Ascending aorta (tissue), 2 donors: ENCODE measurements at regions not wholly inside any gene's neighbourhood (a gene's known extent, or its start where the extent isn't known, plus 50 kb on each side); places are given as distances from the start of the nearest gene placed in this dataset.

ENCODE experiments used
- DNase-seq, 2 donors: peaks; one replicate each; pipeline ENCODE4 v3.0.0-alpha.2; 2019; ENCODE audit warnings: low spot score in 2 of 2
- H3K27ac ChIP-seq, 2 donors: fragments of 200-600 bp; sonication (generic); one replicate each; pipeline ENCODE4 v1.5.1; 2016 to 2017; ENCODE audit warnings: mild to moderate bottlenecking in 1 of 2
- H3K27me3 ChIP-seq: fragments of 200-600 bp; sonication (generic); one replicate; pipeline ENCODE4 v1.5.1; 2017
- H3K36me3 ChIP-seq, 2 donors: fragments of 200-600 bp; sonication (generic); one replicate each; pipeline ENCODE4 v1.5.1; 2016
- H3K4me1 ChIP-seq, 2 donors: fragments of 200-600 bp; sonication (generic); one replicate each; pipeline ENCODE4 v1.5.1; 2016 to 2017; ENCODE audit warnings: mild to moderate bottlenecking in 1 of 2
- H3K4me3 ChIP-seq, 2 donors: fragments of 200-600 bp; sonication (generic); one replicate each; pipeline ENCODE4 v1.5.1; 2016 to 2017; ENCODE audit warnings: mild to moderate bottlenecking in 1 of 2
- H3K9me3 ChIP-seq, 2 donors: fragments of 200-600 bp; sonication (generic); one replicate each; pipeline ENCODE4 v1.5.1; 2016
- CTCF ChIP-seq, 3 experiments: fragments of 200-600 bp in 2 of 3; fragments of 450-650 bp in 1 of 3; sonication (generic) in 2 of 3; IDR thresholded peaks; one replicate each; pipeline ENCODE4 v1.5.1; 2016 to 2019; ENCODE audit warnings: antibody characterized with exemption in 3 of 3, mild to moderate bottlenecking in 1 of 3, moderate library complexity in 1 of 3
- intact Hi-C: fragments of 100-400 bp; cut with DNase I; formaldehyde crosslinking; loops from one replicate; pipeline ENCODE4 v1.15.1; 2023

- intact Hi-C loops, result no loop called here
- Histone ChIP-seq H3K4me3 (no peak overlapping the region), H3K27ac (no peak overlapping the region), H3K4me1 (no peaks in the 10 kb centered on the region), H3K9me3 (no peaks in the 10 kb centered on the region), H3K36me3 (no peaks in the 10 kb centered on the region), H3K27me3 (no peaks in the 10 kb centered on the region)
- no peak for TF ChIP-seq CTCF (IDR thresholded peaks at IDR 0.05)
- peak in 1 of 2 donors; percentile 52 for DNase-seq
Observed at GRCh38 chr14:104343690-104344640, 205.6 kb downstream of the KIF26A start.

DNA sequence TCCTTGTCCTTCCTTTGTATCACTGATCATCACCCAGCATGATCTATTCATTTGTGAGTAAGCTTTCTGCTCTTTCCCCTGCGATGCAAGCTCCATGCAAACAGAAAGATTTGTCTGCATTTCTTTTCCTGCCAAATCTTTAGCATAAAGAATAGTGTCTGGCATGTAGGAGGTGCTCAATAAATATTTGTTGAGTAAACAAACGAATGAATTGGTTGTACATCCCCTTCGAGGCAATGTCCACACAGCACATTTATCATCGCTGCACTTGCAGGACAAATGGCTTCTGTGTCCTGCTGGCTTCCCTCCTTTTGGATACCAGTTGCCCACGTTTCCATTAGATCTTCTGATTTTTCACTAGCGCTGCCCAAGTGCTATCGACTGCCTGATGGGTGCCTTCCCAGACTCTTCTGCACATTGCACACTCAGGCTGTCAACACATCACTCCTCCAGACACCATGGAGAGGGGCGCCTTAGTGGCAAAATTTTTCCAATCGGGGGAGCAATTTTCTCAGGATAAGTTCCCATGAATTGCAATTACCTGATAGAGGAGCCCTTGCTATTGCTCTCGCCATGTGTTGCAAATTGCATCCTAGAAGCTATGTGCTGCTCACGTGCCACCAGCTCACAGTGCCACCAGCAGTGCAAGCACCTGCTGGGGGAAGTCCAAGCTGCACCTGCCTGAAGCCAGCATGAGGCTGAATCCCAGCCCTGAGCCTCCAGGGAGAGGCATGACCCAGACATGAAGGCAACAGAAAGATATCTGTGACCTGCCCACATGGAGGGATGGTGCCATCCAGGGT is 206.6 kb downstream of the KIF26A start:
- no peaks in the 10 kb centered on the region for H3K9me3 ChIP-seq
- H3K27me3 ChIP-seq, result no peaks in the 10 kb centered on the region
- no peak for TF ChIP-seq CTCF (IDR thresholded peaks at IDR 0.05)
- H3K36me3 ChIP-seq, result no peaks in the 10 kb centered on the region
- H3K4me1 ChIP-seq, result no peaks in the 10 kb centered on the region
- no peak overlapping the region for H3K27ac ChIP-seq
- DNase-seq, result peak in 1 of 2 donors; percentile 42
- no peak overlapping the region for H3K4me3 ChIP-seq
- intact Hi-C loops, result no loop called here

DNA sequence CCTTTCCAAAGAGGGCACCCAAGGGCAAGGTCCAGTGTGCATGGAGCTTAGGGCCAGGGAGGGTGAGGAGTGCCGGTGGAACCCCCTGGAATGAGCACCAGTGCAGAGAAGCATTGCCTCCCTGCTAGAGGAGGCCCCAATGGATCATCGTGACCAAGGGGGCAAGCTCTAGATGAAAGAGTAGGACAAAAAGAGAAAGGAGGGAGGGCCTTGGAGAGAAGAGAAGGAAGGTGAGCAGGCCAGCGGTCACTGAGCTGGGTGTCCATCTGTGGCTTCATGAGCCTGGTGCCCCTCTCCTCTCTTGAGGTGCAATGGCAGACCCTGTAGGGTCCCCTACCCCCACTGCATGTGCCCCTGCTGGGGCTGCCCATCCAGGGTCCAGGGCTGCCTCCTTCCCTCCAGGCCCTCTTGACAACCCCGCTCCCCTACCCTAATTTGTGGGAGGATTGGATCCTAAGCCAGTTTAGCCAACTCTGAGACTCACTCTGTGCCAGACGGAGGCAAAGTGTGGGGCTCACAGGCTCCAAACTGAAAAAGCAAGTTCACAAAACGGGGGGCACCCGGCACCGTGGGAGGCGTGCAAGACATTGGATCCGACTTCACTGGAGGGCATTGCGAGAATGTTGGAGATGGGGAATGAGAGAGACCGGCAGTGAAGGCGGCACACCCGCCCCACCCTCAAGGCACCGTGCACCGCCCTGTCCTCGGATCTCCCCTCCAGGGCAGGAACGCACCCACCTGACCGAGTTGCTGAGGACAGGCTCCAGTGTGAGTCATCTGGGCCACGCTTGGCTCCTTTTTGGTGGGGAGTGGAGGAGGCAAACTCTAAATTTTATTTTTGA is 207.5 kb downstream of the KIF26A start:
- Histone ChIP-seq H3K9me3 (no peaks in the 10 kb centered on the region), H3K36me3 (no peaks in the 10 kb centered on the region), H3K27me3 (no peaks in the 10 kb centered on the region), H3K4me1 (no peaks in the 10 kb centered on the region), H3K27ac (no peak overlapping the region), H3K4me3 (no peak overlapping the region)
- no peak for TF ChIP-seq CTCF (IDR thresholded peaks at IDR 0.05)
- DNase-seq, result peak in 1 of 2 donors; percentile 38
- intact Hi-C loops, result no loop called here

- intact Hi-C loops, result no loop called here
Observed at GRCh38 chr14:104346608-104347007, 208.2 kb downstream of the KIF26A start.

More at GRCh38 chr14:104346608-104347007, 208.2 kb downstream of the KIF26A start:
- TF ChIP-seq CTCF (IDR thresholded peaks at IDR 0.05), result no peak
- Histone ChIP-seq H3K27ac (no peak overlapping the region), H3K36me3 (no peaks in the 10 kb centered on the region), H3K4me1 (no peaks in the 10 kb centered on the region), H3K27me3 (no peaks in the 10 kb centered on the region), H3K9me3 (no peaks in the 10 kb centered on the region), H3K4me3 (no peak overlapping the region)
- DNase-seq, result no peak
